Fibroblast of lung (primary cell): ENCODE measurements at regions not wholly inside any gene's neighbourhood (a gene's known extent, or its start where the extent isn't known, plus 50 kb on each side); places are given as distances from the start of the nearest gene placed in this dataset.

Source experiments
- CTCF ChIP-seq, 2 donors: IDR thresholded peaks in 1 of 2; conservative IDR thresholded peaks in 1 of 2; 1 replicate in 1 of 2; 2 replicates in 1 of 2; pipeline ENCODE4 v1.5.1; 2011 to 2012; ENCODE audit warnings: low read length in 2 of 2, control low read depth in 1 of 2, inconsistent platforms in 1 of 2, low read depth in 1 of 2, mild to moderate bottlenecking in 1 of 2
- EZH2 ChIP-seq: IDR thresholded peaks from 2 replicates; pipeline ENCODE4 v1.5.1; 2012; ENCODE audit warnings: low read length, control low read depth, mild to moderate bottlenecking; ENCODE audit errors: missing control alignments

GRCh38 chr2:118706844-118707243 is 140.6 kb downstream of the EN1 start:
- TF ChIP-seq CTCF (conservative IDR thresholded peaks at IDR 0.05 in 1 of 2, IDR thresholded peaks at IDR 0.05 in 1 of 2; ENCODE audit: low read depth in 1 of 2, low read length in 2 of 2) (no peak), EZH2 (no peak)
